ENCODE measurements at regions not wholly inside any gene's neighbourhood (a gene's known extent, or its start where the extent isn't known, plus 50 kb on each side); places are given as distances from the start of the nearest gene placed in this dataset.

DNA sequence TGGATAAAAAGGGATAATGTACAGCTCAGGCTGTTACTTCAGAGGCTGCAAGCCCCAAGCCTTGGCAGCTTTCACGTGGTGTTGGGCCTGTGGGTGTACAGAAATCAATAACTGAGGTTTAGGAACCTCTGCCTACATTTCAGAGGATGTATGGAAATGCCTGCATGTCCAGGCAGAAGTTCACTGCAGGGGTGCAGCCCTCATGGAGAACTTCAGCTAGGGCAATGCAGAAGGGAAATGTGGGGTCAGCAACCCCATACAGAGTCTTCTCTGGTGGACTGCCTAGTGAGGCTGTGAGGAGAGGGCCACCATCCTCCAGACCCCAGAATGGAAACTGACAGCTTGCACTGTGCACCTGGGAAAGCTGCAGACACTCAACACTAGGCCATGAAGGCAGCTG, 1350.3 kb downstream of the ROBO2 start:
- Histone ChIP-seq H3K9me3 (replicated peaks in 1 of 2; ENCODE audit: control insufficient read depth in 1 of 2, insufficient read depth in 1 of 2, low read length in 2 of 2) (peaks cover 14 to 15% of the 10 kb centered on the region in 2 donors), H3K27me3 (ENCODE audit: control insufficient read depth in 2 of 2, insufficient read depth in 2 of 2, low read length in 2 of 2) (no peaks in the 10 kb centered on the region), H3K36me3 (replicated peaks in 1 of 2; ENCODE audit: control insufficient read depth in 1 of 2, insufficient read depth in 2 of 2, low read length in 2 of 2) (no peaks in the 10 kb centered on the region), H3K9ac (ENCODE audit: insufficient read depth, low read length, poor library complexity, severe bottlenecking) (no peak overlapping the region), H3K4me2 (replicated peaks; ENCODE audit: extremely low read depth, low read length, poor library complexity, severe bottlenecking) (no peak overlapping the region), H3K79me2 (ENCODE audit: insufficient read depth, low read length) (no peaks in the 10 kb centered on the region), H3K27ac (ENCODE audit: low read depth in 1 of 2, low read length in 2 of 2) (no peak overlapping the region), H4K20me1 (ENCODE audit: insufficient read depth, low read length) (no peaks in the 10 kb centered on the region), H3K4me3 (replicated peaks in 1 of 3; ENCODE audit: low read depth in 2 of 3, low read length in 3 of 3) (no peak overlapping the region), H3K4me1 (ENCODE audit: control insufficient read depth in 1 of 2, insufficient read depth in 2 of 2, low read length in 2 of 2) (no peaks in the 10 kb centered on the region), H2AFZ (ENCODE audit: insufficient read depth, low read depth, low read length, poor library complexity, severe bottlenecking) (no peak overlapping the region)
- Mint-ChIP-seq H3K9me3 (peaks cover 7 to 15% (median 13%) of the 10 kb centered on the region in 7 donors), H3K4me3 (no peak overlapping the region), H3K27me3 (ENCODE audit: low read depth in 3 of 3) (no peaks in the 10 kb centered on the region), H3K27ac (no peak overlapping the region), H3K36me3 (no peaks in the 10 kb centered on the region), H3K4me1 (no peaks in the 10 kb centered on the region)
- no peak for DNase-seq
- TF ChIP-seq CTCF (IDR thresholded peaks at IDR 0.05) = no peak
- WGBS (ENCODE audit: insufficient coverage) = 71% methylated on average over 1 of the region's 1 CpG
- intact Hi-C loops (cut with micrococcal nuclease) = no loop called here

- Mint-ChIP-seq H3K27ac (no peak overlapping the region), H3K4me3 (no peak overlapping the region), H3K36me3 (no peaks in the 10 kb centered on the region), H3K4me1 (no peaks in the 10 kb centered on the region), H3K27me3 (ENCODE audit: low read depth in 3 of 3) (no peaks in the 10 kb centered on the region), H3K9me3 (peaks cover 0 to 6% (median 2%) of the 10 kb centered on the region in 7 donors)
- no peaks in the 10 kb centered on the region for H3K79me2 ChIP-seq (ENCODE audit: insufficient read depth, low read length)
- no peak overlapping the region for H3K27ac ChIP-seq (ENCODE audit: low read depth in 1 of 2, low read length in 2 of 2)
- H3K9me3 ChIP-seq (replicated peaks in 1 of 2; ENCODE audit: control insufficient read depth in 1 of 2, insufficient read depth in 1 of 2, low read length in 2 of 2) = peaks cover 0 to 4% of the 10 kb centered on the region in 2 donors
- no peaks in the 10 kb centered on the region for H3K4me1 ChIP-seq (ENCODE audit: control insufficient read depth in 1 of 2, insufficient read depth in 2 of 2, low read length in 2 of 2)
- no peak overlapping the region for H3K9ac ChIP-seq (ENCODE audit: insufficient read depth, low read length, poor library complexity, severe bottlenecking)
- H3K4me2 ChIP-seq (replicated peaks; ENCODE audit: extremely low read depth, low read length, poor library complexity, severe bottlenecking) = no peak overlapping the region
- no peak overlapping the region for H3K4me3 ChIP-seq (replicated peaks in 1 of 3; ENCODE audit: low read depth in 2 of 3, low read length in 3 of 3)
- H3K36me3 ChIP-seq (replicated peaks in 1 of 2; ENCODE audit: control insufficient read depth in 1 of 2, insufficient read depth in 2 of 2, low read length in 2 of 2) = no peaks in the 10 kb centered on the region
- intact Hi-C loops (cut with micrococcal nuclease) = no loop called here
- no peaks in the 10 kb centered on the region for H4K20me1 ChIP-seq (ENCODE audit: insufficient read depth, low read length)
- WGBS (ENCODE audit: insufficient coverage) = no CpG with 5 or more reads among the region's 2 CpGs
- DNase-seq = no peak
- H3K27me3 ChIP-seq (ENCODE audit: control insufficient read depth in 2 of 2, insufficient read depth in 2 of 2, low read length in 2 of 2) = no peaks in the 10 kb centered on the region
- TF ChIP-seq CTCF (IDR thresholded peaks at IDR 0.05) = no peak
- H2AFZ ChIP-seq (ENCODE audit: insufficient read depth, low read depth, low read length, poor library complexity, severe bottlenecking) = no peak overlapping the region
Observed at GRCh38 chr3:78398401-78398800, 1358.5 kb downstream of the ROBO2 start.

All from CD14-positive monocyte (primary cell).